IPS DF 6.9 (cell line): ENCODE measurements at regions not wholly inside any gene's neighbourhood (a gene's known extent, or its start where the extent isn't known, plus 50 kb on each side); places are given as distances from the start of the nearest gene placed in this dataset.

ENCODE experiments used
- DNase-seq: peaks from one replicate; pipeline ENCODE4 v3.0.0-alpha.2; 2013; ENCODE audit warnings: low read depth, low spot score
- H3K27ac ChIP-seq: one replicate; pipeline ENCODE4 v1.5.1; 2013; ENCODE audit warnings: low read length, control low read depth
- H3K27me3 ChIP-seq: 2 replicates; pipeline ENCODE4 v1.6.1; 2013; ENCODE audit warnings: mild to moderate bottlenecking, low read length; ENCODE audit not compliant: control insufficient read depth, insufficient read depth
- H3K36me3 ChIP-seq: 2 replicates; pipeline ENCODE4 v1.6.1; 2013; ENCODE audit warnings: low read length; ENCODE audit not compliant: control insufficient read depth, insufficient read depth
- H3K4me1 ChIP-seq: 2 replicates; pipeline ENCODE4 v1.6.1; 2013; ENCODE audit warnings: low read length; ENCODE audit not compliant: control insufficient read depth, insufficient read depth
- H3K4me3 ChIP-seq: 2 replicates; pipeline ENCODE4 v1.5.1; 2013; ENCODE audit warnings: mild to moderate bottlenecking, low read length
- H3K9me3 ChIP-seq: 2 replicates; pipeline ENCODE4 v1.6.1; 2013; ENCODE audit warnings: low read length, inconsistent platforms; ENCODE audit not compliant: control insufficient read depth, insufficient read depth
- WGBS: extraction: QIAGEN DNeasy Blood & Tissue Kit; methylation state at CpG from one replicate; pipeline ENCODE4 v1.1.7; 2013; ENCODE audit warnings: mixed read lengths, missing lambda C conversion rate; ENCODE audit not compliant: insufficient read length, insufficient coverage; 5-methylcytosine and 5-hydroxymethylcytosine counted together

- Histone ChIP-seq H3K4me3 (no peak overlapping the region), H3K36me3 (no peaks in the 10 kb centered on the region), H3K27me3 (no peaks in the 10 kb centered on the region), H3K4me1 (no peaks in the 10 kb centered on the region), H3K27ac (no peak overlapping the region), H3K9me3 (no peaks in the 10 kb centered on the region)
- no CpG with 5 or more reads among the region's 2 CpGs for WGBS
- DNase-seq = no peak
Observed at GRCh38 chr9:29882767-29883166, 2309.5 kb upstream of the C9orf72 start.

- no peaks in the 10 kb centered on the region for H3K36me3 ChIP-seq
- H3K4me1 ChIP-seq = no peaks in the 10 kb centered on the region
- DNase-seq = no peak
- H3K4me3 ChIP-seq = no peak overlapping the region
- no peaks in the 10 kb centered on the region for H3K27me3 ChIP-seq
- H3K9me3 ChIP-seq = no peaks in the 10 kb centered on the region
- H3K27ac ChIP-seq = no peak overlapping the region
Observed at GRCh38 chr9:29906065-29906464, 2332.8 kb upstream of the C9orf72 start.

GRCh38 chr9:29928072-29928471, 2354.8 kb upstream of the C9orf72 start:
- DNase-seq = no peak
- H3K27ac ChIP-seq = no peak overlapping the region
- H3K4me1 ChIP-seq = no peaks in the 10 kb centered on the region
- no peaks in the 10 kb centered on the region for H3K27me3 ChIP-seq
- H3K4me3 ChIP-seq = no peak overlapping the region
- no CpG with 5 or more reads among the region's 5 CpGs for WGBS
- H3K36me3 ChIP-seq = no peaks in the 10 kb centered on the region
- H3K9me3 ChIP-seq = no peaks in the 10 kb centered on the region

GRCh38 chr9:29939559-29939958, 2366.3 kb upstream of the C9orf72 start:
- Histone ChIP-seq H3K27me3 (no peaks in the 10 kb centered on the region), H3K36me3 (no peaks in the 10 kb centered on the region), H3K4me1 (no peaks in the 10 kb centered on the region), H3K27ac (no peak overlapping the region), H3K4me3 (no peak overlapping the region), H3K9me3 (no peaks in the 10 kb centered on the region)
- DNase-seq = no peak
- no CpG with 5 or more reads among the region's 3 CpGs for WGBS

GRCh38 chr9:29945012-29945411, 2371.7 kb upstream of the C9orf72 start:
- Histone ChIP-seq H3K4me1 (no peaks in the 10 kb centered on the region), H3K4me3 (no peak overlapping the region), H3K9me3 (no peaks in the 10 kb centered on the region), H3K36me3 (no peaks in the 10 kb centered on the region), H3K27me3 (no peaks in the 10 kb centered on the region), H3K27ac (no peak overlapping the region)
- WGBS = no CpG with 5 or more reads among the region's 1 CpG
- DNase-seq = no peak

GRCh38 chr9:29958469-29958868, 2385.2 kb upstream of the C9orf72 start:
- no peaks in the 10 kb centered on the region for H3K27me3 ChIP-seq
- H3K9me3 ChIP-seq = no peaks in the 10 kb centered on the region
- DNase-seq = no peak
- no peaks in the 10 kb centered on the region for H3K4me1 ChIP-seq
- no peaks in the 10 kb centered on the region for H3K36me3 ChIP-seq
- no peak overlapping the region for H3K4me3 ChIP-seq
- H3K27ac ChIP-seq = no peak overlapping the region
- WGBS = no CpG with 5 or more reads among the region's 2 CpGs

- Histone ChIP-seq H3K27ac (no peak overlapping the region), H3K4me3 (no peak overlapping the region), H3K4me1 (no peaks in the 10 kb centered on the region), H3K27me3 (no peaks in the 10 kb centered on the region), H3K36me3 (no peaks in the 10 kb centered on the region), H3K9me3 (no peaks in the 10 kb centered on the region)
- DNase-seq = no peak
- WGBS = no CpG with 5 or more reads among the region's 6 CpGs
Observed at GRCh38 chr9:29965834-29966233, 2392.6 kb upstream of the C9orf72 start.

- Histone ChIP-seq H3K27me3 (no peaks in the 10 kb centered on the region), H3K27ac (no peak overlapping the region), H3K4me3 (no peak overlapping the region), H3K4me1 (no peaks in the 10 kb centered on the region), H3K9me3 (no peaks in the 10 kb centered on the region), H3K36me3 (no peaks in the 10 kb centered on the region)
- DNase-seq = no peak
- no CpG with 5 or more reads among the region's 2 CpGs for WGBS
Observed at GRCh38 chr9:29966247-29966646, 2393.0 kb upstream of the C9orf72 start.

- Histone ChIP-seq H3K4me3 (no peak overlapping the region), H3K9me3 (no peaks in the 10 kb centered on the region), H3K27me3 (no peaks in the 10 kb centered on the region), H3K36me3 (no peaks in the 10 kb centered on the region), H3K27ac (no peak overlapping the region), H3K4me1 (no peaks in the 10 kb centered on the region)
- no peak for DNase-seq
- no CpG with 5 or more reads among the region's 3 CpGs for WGBS
Observed at GRCh38 chr9:29968831-29969230, 2395.6 kb upstream of the C9orf72 start.

- no peak overlapping the region for H3K4me3 ChIP-seq
- WGBS = no CpG with 5 or more reads among the region's 5 CpGs
- no peak overlapping the region for H3K27ac ChIP-seq
- H3K4me1 ChIP-seq = no peaks in the 10 kb centered on the region
- H3K36me3 ChIP-seq = no peaks in the 10 kb centered on the region
- no peaks in the 10 kb centered on the region for H3K27me3 ChIP-seq
- H3K9me3 ChIP-seq = no peaks in the 10 kb centered on the region
- DNase-seq = no peak
Observed at GRCh38 chr9:29969408-29969807, 2396.1 kb upstream of the C9orf72 start.

GRCh38 chr9:29969856-29970647, 2396.8 kb upstream of the C9orf72 start:
- Histone ChIP-seq H3K4me1 (no peaks in the 10 kb centered on the region), H3K27ac (no peak overlapping the region), H3K27me3 (no peaks in the 10 kb centered on the region), H3K9me3 (no peaks in the 10 kb centered on the region), H3K4me3 (no peak overlapping the region), H3K36me3 (no peaks in the 10 kb centered on the region)
- WGBS = no CpG with 5 or more reads among the region's 15 CpGs
- DNase-seq = no peak
